ENCODE measurements at regions not wholly inside any gene's neighbourhood (a gene's known extent, or its start where the extent isn't known, plus 50 kb on each side); places are given as distances from the start of the nearest gene placed in this dataset.

- no peak for TF ChIP-seq GABPA (tag; conservative IDR thresholded peaks at IDR 0.05; ENCODE audit: low read depth)
- TF ChIP-seq ZNF282 (CRISPR knock-in tag; IDR thresholded peaks at IDR 0.05), result no peak
- TF ChIP-seq SMAD1 (IDR thresholded peaks at IDR 0.05; ENCODE audit: low read depth, low read length, partially characterized antibody), result no peak
- no peak for TF ChIP-seq U2AF2 (optimal IDR thresholded peaks at IDR 0.05; ENCODE audit: low read depth, low read length)
- no peak for TF ChIP-seq ZC3H8 (IDR thresholded peaks at IDR 0.05)
- TF ChIP-seq, protein P1, sequence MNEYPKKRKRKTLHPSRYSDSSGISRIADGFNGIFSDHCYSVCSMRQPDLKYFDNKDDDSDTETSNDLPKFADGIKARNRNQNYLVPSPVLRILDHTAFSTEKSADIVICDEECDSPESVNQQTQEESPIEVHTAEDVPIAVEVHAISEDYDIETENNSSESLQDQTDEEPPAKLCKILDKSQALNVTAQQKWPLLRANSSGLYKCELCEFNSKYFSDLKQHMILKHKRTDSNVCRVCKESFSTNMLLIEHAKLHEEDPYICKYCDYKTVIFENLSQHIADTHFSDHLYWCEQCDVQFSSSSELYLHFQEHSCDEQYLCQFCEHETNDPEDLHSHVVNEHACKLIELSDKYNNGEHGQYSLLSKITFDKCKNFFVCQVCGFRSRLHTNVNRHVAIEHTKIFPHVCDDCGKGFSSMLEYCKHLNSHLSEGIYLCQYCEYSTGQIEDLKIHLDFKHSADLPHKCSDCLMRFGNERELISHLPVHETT (CRISPR knock-in tag; conservative IDR thresholded peaks at IDR 0.05 in 1 of 2, IDR thresholded peaks at IDR 0.05 in 1 of 2), result no peak
- TF ChIP-seq HDAC8 (tag; IDR thresholded peaks at IDR 0.05), result no peak
- no peak for TF ChIP-seq CTCF (IDR thresholded peaks at IDR 0.05 in 2 of 3, conservative IDR thresholded peaks at IDR 0.05 in 1 of 3; ENCODE audit: insufficient read depth in 2 of 3, low read depth in 1 of 3, low read length in 3 of 3)
- no peak for TF ChIP-seq POLR2AphosphoS5 (IDR thresholded peaks at IDR 0.05; ENCODE audit: control insufficient read depth, insufficient read depth, low read depth, low read length)
- no peak for TF ChIP-seq SP1 (CRISPR knock-in tag; IDR thresholded peaks at IDR 0.05)
- TF ChIP-seq ZNF644 (tag; IDR thresholded peaks at IDR 0.05; ENCODE audit: low read depth), result no peak
- TF ChIP-seq CEBPB (tag; IDR thresholded peaks at IDR 0.05), result no peak
- TF ChIP-seq KLF10 (CRISPR knock-in tag; IDR thresholded peaks at IDR 0.05), result no peak
- TF ChIP-seq ZNF830 (CRISPR knock-in tag; IDR thresholded peaks at IDR 0.05), result no peak
Measured at GRCh38 chr7:116429986-116430619, 69.4 kb upstream of the CAV2 start.

All from K562 (cell line).